Upper lobe of right lung (tissue), 1 donor: ENCODE measurements at regions not wholly inside any gene's neighbourhood (a gene's known extent, or its start where the extent isn't known, plus 50 kb on each side); places are given as distances from the start of the nearest gene placed in this dataset.
"Not testable (repeated sequence)": the region's sequence is repeated elsewhere in the genome, so short reads cannot be mapped to it uniquely, and the experiment has no call there.

ENCODE experiments used
- ATAC-seq: fragments of 200-7000 bp; cut with Tn5 transposase; one replicate; pipeline ENCODE4 v1.9.1; 2020; ENCODE audit warnings: mild to moderate bottlenecking, moderate library complexity
- DNase-seq: peaks from one replicate; pipeline ENCODE4 v3.0.0-alpha.2; 2020
- H3K27ac ChIP-seq: fragments of 200-600 bp; one replicate; pipeline ENCODE4 v1.8.0; 2022
- H3K27me3 ChIP-seq: fragments of 200-600 bp; one replicate; pipeline ENCODE4 v1.8.0; 2022; ENCODE audit warnings: mild to moderate bottlenecking
- H3K36me3 ChIP-seq: fragments of 200-600 bp; one replicate; pipeline ENCODE4 v1.8.0; 2022
- H3K4me1 ChIP-seq: fragments of 200-600 bp; one replicate; pipeline ENCODE4 v1.8.0; 2022
- H3K4me3 ChIP-seq: fragments of 200-600 bp; one replicate; pipeline ENCODE4 v1.8.0; 2022; ENCODE audit warnings: mild to moderate bottlenecking
- H3K9me3 ChIP-seq: fragments of 200-600 bp; one replicate; pipeline ENCODE4 v1.8.0; 2022
- intact Hi-C: fragments of 100-400 bp; cut with DNase I; formaldehyde crosslinking; loops from one replicate; pipeline ENCODE4 v1.11.0; 2022
- TF ChIP-seq, protein P1 (sequence below): fragments of 200-600 bp; IDR thresholded peaks from one replicate; pipeline ENCODE4 v1.8.0; 2022; ENCODE audit warnings: antibody characterized with exemption
- donor health status: DM: no; HTN: yes; CAD: no; lungs with severe emphysema.

GRCh38 chr16:88208112-88208511 lies 174.6 kb upstream of the ZNF469 start:
- no peak overlapping the region for H3K4me3 ChIP-seq
- ATAC-seq (no peak), DNase-seq (no peak)

DNA sequence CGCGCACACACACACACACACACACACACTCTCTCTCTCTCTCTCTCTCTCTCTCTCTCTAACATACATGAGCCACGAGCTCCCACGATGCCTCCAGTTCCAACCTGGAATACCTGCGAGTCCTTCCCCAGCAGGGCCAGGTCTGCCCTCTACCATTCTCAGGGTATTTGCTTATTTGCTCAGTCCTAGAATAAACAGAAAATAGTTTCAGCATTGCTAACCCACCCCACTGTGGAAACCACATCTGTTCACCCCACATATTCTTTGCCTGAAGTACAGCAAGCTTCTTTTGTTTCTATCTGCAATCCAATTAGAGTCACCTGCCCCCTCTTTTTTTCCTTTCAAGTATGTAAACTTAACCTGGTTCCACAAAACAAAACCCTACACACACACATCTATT lies 174.0 kb upstream of the ZNF469 start:
- H3K4me3 ChIP-seq, intact Hi-C loops, H3K36me3 ChIP-seq, DNase-seq, H3K9me3 ChIP-seq, H3K27ac ChIP-seq, ATAC-seq, H3K4me1 ChIP-seq, H3K27me3 ChIP-seq: not testable (repeated sequence)

More at GRCh38 chr16:88208112-88208511, 174.6 kb upstream of the ZNF469 start:
- Histone ChIP-seq H3K27ac (no peak overlapping the region), H3K4me1 (no peaks in the 10 kb centered on the region), H3K9me3 (no peaks in the 10 kb centered on the region), H3K36me3 (no peaks in the 10 kb centered on the region), H3K27me3 (no peaks in the 10 kb centered on the region)
- TF ChIP-seq, protein P1, sequence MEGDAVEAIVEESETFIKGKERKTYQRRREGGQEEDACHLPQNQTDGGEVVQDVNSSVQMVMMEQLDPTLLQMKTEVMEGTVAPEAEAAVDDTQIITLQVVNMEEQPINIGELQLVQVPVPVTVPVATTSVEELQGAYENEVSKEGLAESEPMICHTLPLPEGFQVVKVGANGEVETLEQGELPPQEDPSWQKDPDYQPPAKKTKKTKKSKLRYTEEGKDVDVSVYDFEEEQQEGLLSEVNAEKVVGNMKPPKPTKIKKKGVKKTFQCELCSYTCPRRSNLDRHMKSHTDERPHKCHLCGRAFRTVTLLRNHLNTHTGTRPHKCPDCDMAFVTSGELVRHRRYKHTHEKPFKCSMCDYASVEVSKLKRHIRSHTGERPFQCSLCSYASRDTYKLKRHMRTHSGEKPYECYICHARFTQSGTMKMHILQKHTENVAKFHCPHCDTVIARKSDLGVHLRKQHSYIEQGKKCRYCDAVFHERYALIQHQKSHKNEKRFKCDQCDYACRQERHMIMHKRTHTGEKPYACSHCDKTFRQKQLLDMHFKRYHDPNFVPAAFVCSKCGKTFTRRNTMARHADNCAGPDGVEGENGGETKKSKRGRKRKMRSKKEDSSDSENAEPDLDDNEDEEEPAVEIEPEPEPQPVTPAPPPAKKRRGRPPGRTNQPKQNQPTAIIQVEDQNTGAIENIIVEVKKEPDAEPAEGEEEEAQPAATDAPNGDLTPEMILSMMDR: no peak
- intact Hi-C loops: no loop called here

DNA sequence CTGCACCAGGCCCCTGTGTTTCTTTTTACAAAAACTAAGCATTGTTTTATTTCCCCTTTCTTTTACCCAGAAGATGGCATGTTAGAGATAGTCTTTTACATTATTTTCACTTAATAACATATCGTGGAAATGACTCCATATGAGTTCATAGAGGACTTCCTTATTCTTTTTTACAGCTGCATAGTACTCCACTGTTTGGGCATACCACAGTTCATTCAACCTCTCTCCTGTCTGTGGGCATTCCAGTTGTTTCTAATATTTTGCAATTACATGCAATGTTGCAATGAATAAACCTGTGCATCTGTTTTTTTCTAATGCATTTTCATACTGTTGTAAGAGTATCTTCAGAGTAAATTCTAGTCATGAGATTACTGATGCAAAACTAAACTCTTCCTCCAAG lies 173.2 kb upstream of the ZNF469 start:
- H3K4me1 ChIP-seq, H3K27ac ChIP-seq, H3K36me3 ChIP-seq, intact Hi-C loops, ATAC-seq, DNase-seq, H3K9me3 ChIP-seq, H3K27me3 ChIP-seq, H3K4me3 ChIP-seq: not testable (repeated sequence)

DNA sequence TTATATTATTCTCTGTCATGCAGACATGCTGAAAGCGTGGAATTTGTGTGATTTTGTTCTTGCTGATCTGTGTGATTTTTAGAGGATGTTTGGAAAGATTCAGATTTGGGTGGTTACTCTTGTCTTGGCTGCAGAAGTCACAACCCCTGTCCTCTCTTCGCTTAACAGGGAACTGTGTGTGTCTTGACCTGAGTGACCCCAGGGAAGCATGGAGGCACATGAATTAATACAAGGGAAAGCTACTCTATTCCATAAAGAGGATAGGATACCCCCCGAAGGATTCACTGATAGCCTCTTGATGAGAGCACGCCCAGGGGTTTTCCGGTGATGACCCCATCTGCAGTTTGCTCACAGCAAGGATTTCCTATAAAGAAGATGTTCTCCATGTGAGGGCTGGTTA lies 168.8 kb upstream of the ZNF469 start:
- H3K4me3 ChIP-seq, H3K36me3 ChIP-seq, H3K27me3 ChIP-seq, H3K9me3 ChIP-seq, H3K4me1 ChIP-seq, DNase-seq, intact Hi-C loops, H3K27ac ChIP-seq, ATAC-seq: not testable (repeated sequence)

DNA sequence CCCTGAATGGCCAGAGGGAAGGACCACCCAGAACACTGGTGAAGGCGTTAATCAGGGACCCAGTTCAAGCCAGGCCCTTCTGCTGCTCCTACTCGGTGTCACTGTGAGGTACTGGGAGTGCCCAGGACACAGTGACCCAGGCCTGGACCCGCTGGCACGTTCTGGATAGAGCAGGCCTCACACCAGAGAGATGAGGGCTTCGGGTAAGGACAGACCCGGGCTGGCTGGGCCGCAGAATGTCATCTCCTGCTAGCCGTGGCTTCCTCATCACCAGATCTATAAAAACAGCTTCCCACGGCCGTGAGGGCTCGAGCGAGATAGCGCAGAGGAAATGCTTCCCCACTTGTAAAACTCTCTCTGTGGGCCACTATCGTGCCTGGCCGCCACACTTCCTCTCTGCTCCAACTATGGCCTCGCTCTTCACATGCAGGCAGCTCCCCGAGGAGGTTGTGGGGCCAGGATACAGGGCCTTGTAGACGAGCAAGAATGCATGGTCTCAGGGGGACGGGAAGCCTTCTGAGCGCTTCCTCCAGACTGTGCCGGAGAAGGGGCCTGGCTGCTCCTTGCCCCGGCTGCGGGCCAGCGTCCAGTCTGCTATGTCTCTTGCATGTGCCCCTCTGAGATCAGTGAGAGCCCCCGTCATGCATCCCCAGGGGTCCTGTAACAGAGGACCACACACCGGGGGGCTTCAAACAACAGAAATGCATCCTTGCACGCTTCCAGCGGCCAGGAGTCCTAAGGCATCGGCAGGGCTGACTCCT lies 161.6 kb upstream of the ZNF469 start:
- H3K9me3 ChIP-seq, H3K27me3 ChIP-seq, H3K4me1 ChIP-seq, H3K4me3 ChIP-seq, DNase-seq, H3K27ac ChIP-seq, H3K36me3 ChIP-seq, intact Hi-C loops: not testable (repeated sequence)
- peak; percentile 41 for ATAC-seq

DNA sequence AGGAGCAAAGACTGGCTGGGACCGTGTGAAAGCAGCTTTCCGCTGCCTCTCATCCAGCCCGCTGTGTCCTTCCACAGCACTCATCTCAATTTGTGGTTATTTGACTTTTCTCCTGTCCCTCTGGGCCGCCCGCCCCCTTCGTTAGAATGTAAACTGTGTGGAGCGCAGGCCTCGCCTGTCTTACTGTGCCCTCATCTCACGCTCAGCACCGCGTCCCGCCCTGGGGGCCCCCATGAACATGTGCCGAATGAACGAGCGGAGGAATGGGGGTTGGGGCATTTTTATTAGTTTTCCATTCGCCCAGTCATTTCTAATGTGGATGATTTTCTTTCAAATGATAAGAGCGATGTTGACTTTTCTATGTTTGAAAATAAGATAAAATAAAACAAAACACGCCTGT lies 159.1 kb upstream of the ZNF469 start:
- ATAC-seq, H3K4me1 ChIP-seq, intact Hi-C loops, H3K36me3 ChIP-seq, H3K4me3 ChIP-seq, H3K27ac ChIP-seq, H3K27me3 ChIP-seq, DNase-seq, H3K9me3 ChIP-seq: not testable (repeated sequence)

GRCh38 chr16:88224131-88224898 lies 158.4 kb upstream of the ZNF469 start:
- H3K9me3 ChIP-seq, H3K4me3 ChIP-seq, H3K27me3 ChIP-seq, H3K27ac ChIP-seq, H3K4me1 ChIP-seq, H3K36me3 ChIP-seq, DNase-seq, intact Hi-C loops: not testable (repeated sequence)
- peak; percentile 40 for ATAC-seq

GRCh38 chr16:88225640-88226230 lies 157.0 kb upstream of the ZNF469 start:
- intact Hi-C loops, H3K27me3 ChIP-seq, H3K9me3 ChIP-seq, H3K36me3 ChIP-seq, ATAC-seq, H3K4me1 ChIP-seq, H3K27ac ChIP-seq, H3K4me3 ChIP-seq, DNase-seq: not testable (repeated sequence)

GRCh38 chr16:88226302-88226701 lies 156.5 kb upstream of the ZNF469 start:
- intact Hi-C loops, ATAC-seq, H3K9me3 ChIP-seq, H3K4me1 ChIP-seq, H3K27ac ChIP-seq, H3K36me3 ChIP-seq, H3K27me3 ChIP-seq, H3K4me3 ChIP-seq, DNase-seq: not testable (repeated sequence)

DNA sequence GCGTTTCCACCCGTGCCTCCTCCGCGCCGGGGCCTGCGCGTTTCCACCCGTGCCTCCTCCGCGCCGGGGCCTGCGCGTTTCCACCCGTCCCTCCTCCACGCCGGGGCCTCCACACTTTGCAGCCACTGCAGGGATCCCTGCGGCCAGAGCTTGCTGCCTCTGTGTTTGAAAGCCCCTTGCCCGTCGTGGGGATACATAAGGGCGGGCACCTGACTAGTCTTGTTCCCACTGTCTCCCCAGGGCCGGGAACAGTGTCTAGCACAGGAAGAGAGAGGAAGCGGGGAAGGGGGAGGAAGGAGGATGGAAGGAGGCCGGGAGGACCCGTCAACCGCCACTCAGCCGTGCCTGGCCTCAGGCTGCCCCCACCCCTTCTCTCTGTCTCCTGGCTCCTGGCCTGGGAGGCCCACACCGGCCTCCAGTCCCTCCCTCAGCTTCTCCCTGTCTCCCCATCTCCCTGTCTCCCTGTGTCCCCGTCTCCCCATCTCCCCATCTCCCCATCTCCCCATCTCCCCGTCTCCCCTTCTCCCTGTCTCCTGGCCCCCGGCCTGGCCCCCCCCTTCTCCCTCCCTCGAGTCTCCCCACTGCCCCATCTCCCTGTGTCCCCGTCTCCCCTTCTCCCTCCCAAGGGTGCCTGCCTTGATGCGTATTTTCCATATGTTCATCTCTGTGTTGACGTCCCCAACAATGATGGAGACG lies 155.6 kb upstream of the ZNF469 start:
- H3K27ac ChIP-seq, H3K4me1 ChIP-seq, DNase-seq, H3K36me3 ChIP-seq, ATAC-seq, H3K27me3 ChIP-seq, H3K9me3 ChIP-seq, H3K4me3 ChIP-seq, intact Hi-C loops: not testable (repeated sequence)

- intact Hi-C loops, H3K27ac ChIP-seq, H3K9me3 ChIP-seq, H3K4me3 ChIP-seq, H3K4me1 ChIP-seq, H3K27me3 ChIP-seq, DNase-seq, H3K36me3 ChIP-seq, ATAC-seq: not testable (repeated sequence)
These were observed 154.9 kb upstream of the ZNF469 start for GRCh38 chr16:88227722-88228482.

GRCh38 chr16:88228751-88229150 lies 154.0 kb upstream of the ZNF469 start:
- H3K9me3 ChIP-seq, intact Hi-C loops, H3K27ac ChIP-seq, H3K4me1 ChIP-seq, H3K36me3 ChIP-seq, DNase-seq, H3K27me3 ChIP-seq, ATAC-seq, H3K4me3 ChIP-seq: not testable (repeated sequence)
